K562 (cell line): ENCODE measurements at regions not wholly inside any gene's neighbourhood (a gene's known extent, or its start where the extent isn't known, plus 50 kb on each side); places are given as distances from the start of the nearest gene placed in this dataset.

Experiments used
- ATF4 ChIP-seq: fragments of 450-650 bp; formaldehyde crosslinking; IDR thresholded peaks from 2 replicates; pipeline ENCODE4 v1.4.0; 2022; ENCODE audit warnings: mild to moderate bottlenecking, moderate library complexity
- CTCF ChIP-seq, 3 experiments: IDR thresholded peaks in 2 of 3; conservative IDR thresholded peaks in 1 of 3; 2 replicates each; pipeline ENCODE4 v1.5.1; 2011 to 2012; ENCODE audit warnings: low read length in 3 of 3, mild to moderate bottlenecking in 3 of 3, control low read depth in 2 of 3, improper control_type of control experiment in 1 of 3, inconsistent platforms in 1 of 3, low read depth in 1 of 3, mixed read lengths in 1 of 3, moderate library complexity in 1 of 3; ENCODE audit not compliant: insufficient read depth in 2 of 3
- EHMT2 ChIP-seq: fragments of 450-650 bp; IDR thresholded peaks from 2 replicates; pipeline ENCODE4 v1.6.1; 2018; ENCODE audit warnings: antibody characterized with exemption
- FOS ChIP-seq: IDR thresholded peaks from 3 replicates; pipeline ENCODE4 v1.6.1; 2011; ENCODE audit not compliant: insufficient read length; ENCODE audit errors: extremely low read depth
- POLR2A ChIP-seq: fragments of 450-650 bp; conservative IDR thresholded peaks from 2 replicates; pipeline ENCODE4 v1.6.1; 2016
- POLR2AphosphoS5 ChIP-seq: IDR thresholded peaks from 2 replicates; pipeline ENCODE4 v1.6.1; 2011; ENCODE audit warnings: mild to moderate bottlenecking, low read depth, low read length, moderate library complexity; ENCODE audit not compliant: control insufficient read depth, insufficient read depth
- POLR3A ChIP-seq: IDR thresholded peaks from 2 replicates; pipeline ENCODE4 v1.6.1; 2011; ENCODE audit warnings: borderline replicate concordance, mild to moderate bottlenecking, moderate library complexity; ENCODE audit not compliant: insufficient read length, insufficient read depth; ENCODE audit errors: extremely low read depth
- STAT5B ChIP-seq: fragments of 250-450 bp; sonication (Bioruptor Pico); IDR thresholded peaks from 2 replicates; pipeline ENCODE4 v1.8.0; 2021; ENCODE audit warnings: mild to moderate bottlenecking, inconsistent platforms
- ZFX ChIP-seq: sonication (generic); formaldehyde crosslinking; IDR thresholded peaks from 2 replicates; pipeline ENCODE4 v1.8.0; 2022; ENCODE audit warnings: mild to moderate bottlenecking, missing genetic modification reagents, moderate library complexity
- ZNF507 ChIP-seq: conservative IDR thresholded peaks from 2 replicates; pipeline ENCODE4 v1.6.1; 2017; ENCODE audit warnings: missing genetic modification characterization, missing compliant biosample characterization

- TF ChIP-seq FOS (no peak), ZNF507 (tag) (no peak), STAT5B (CRISPR knock-in tag) (no peak), POLR3A (no peak), POLR2AphosphoS5 (no peak), POLR2A (no peak), ZFX (no peak), CTCF (IDR thresholded peaks at IDR 0.05 in 2 of 3, conservative IDR thresholded peaks at IDR 0.05 in 1 of 3; ENCODE audit: insufficient read depth in 2 of 3, low read depth in 1 of 3, low read length in 3 of 3) (no peak), ATF4 (CRISPR knock-in tag) (no peak), EHMT2 (no peak)
Observed at GRCh38 chr4:137129845-137130244, 402.4 kb downstream of the PCDH18 start.
